Body of pancreas (tissue), 4 donors: ENCODE measurements at regions not wholly inside any gene's neighbourhood (a gene's known extent, or its start where the extent isn't known, plus 50 kb on each side); places are given as distances from the start of the nearest gene placed in this dataset.

Experiments
- ATAC-seq: fragments of 150-250 bp; one replicate; pipeline ENCODE4 v1.9.1; 2016
- DNase-seq, 4 donors: peaks; one replicate each; pipeline ENCODE4 v3.0.0-alpha.2; 2019
- H3K27ac ChIP-seq, 4 donors: fragments of 200-600 bp; sonication (generic); 1 replicate in 3 of 4; 2 replicates in 1 of 4; pipeline versions ENCODE4 v1.5.1 to v1.6.1; 2016 to 2019; ENCODE audit warnings: mild to moderate bottlenecking in 1 of 4, mixed read lengths in 1 of 4, moderate library complexity in 1 of 4
- H3K27me3 ChIP-seq, 2 donors: fragments of 200-600 bp; sonication (generic); one replicate each; pipeline ENCODE4 v1.6.0; 2016; ENCODE audit warnings: mild to moderate bottlenecking in 1 of 2
- H3K36me3 ChIP-seq, 2 donors: fragments of 200-600 bp; sonication (generic); replicated peaks in 1 of 2; 2 replicates each; pipeline ENCODE4 v1.5.1; 2016; ENCODE audit warnings: low read depth in 2 of 2; ENCODE audit not compliant: insufficient read depth in 1 of 2
- H3K4me1 ChIP-seq: fragments of 200-600 bp; sonication (generic); one replicate; pipeline ENCODE4 v1.6.0; 2016
- H3K4me3 ChIP-seq, 2 donors: fragments of 200-600 bp; sonication (generic); 1 replicate in 1 of 2; 2 replicates in 1 of 2; pipeline ENCODE4 v1.5.1; 2016 to 2019
- H3K9me3 ChIP-seq, 3 donors: fragments of 200-600 bp; sonication (generic); 1 replicate in 2 of 3; 2 replicates in 1 of 3; pipeline ENCODE4 v1.5.1; 2016
- CTCF ChIP-seq, 7 experiments: fragments of 450-650 bp in 4 of 7; fragments of 200-600 bp in 3 of 7; sonication (generic) in 3 of 7; IDR thresholded peaks; one replicate each; pipeline ENCODE4 v1.5.1; 2016 to 2019; ENCODE audit warnings: antibody characterized with exemption in 7 of 7
- POLR2A ChIP-seq, 3 donors: fragments of 450-650 bp; IDR thresholded peaks; one replicate each; pipeline ENCODE4 v1.6.1; 2016; ENCODE audit warnings: antibody characterized with exemption in 3 of 3, mild to moderate bottlenecking in 2 of 3
- WGBS, 2 donors: methylation state at CpG; one replicate each; pipeline ENCODE4 v1.1.5; 2017; 5-methylcytosine and 5-hydroxymethylcytosine counted together
- intact Hi-C: fragments of 100-400 bp; cut with DNase I; formaldehyde crosslinking; loops from one replicate; pipeline ENCODE4 v1.15.1; 2023

- intact Hi-C loops, result no loop called here
- TF ChIP-seq CTCF (IDR thresholded peaks at IDR 0.05) (no peak), POLR2A (IDR thresholded peaks at IDR 0.05) (no peak)
- no peak for ATAC-seq
- H3K4me1 ChIP-seq, result no peaks in the 10 kb centered on the region
- H3K4me3 ChIP-seq, result no peak overlapping the region
- no peaks in the 10 kb centered on the region for H3K9me3 ChIP-seq
- 33 to 44% methylated on average over 7 of the region's 7 CpGs for WGBS, 2 donors
- H3K36me3 ChIP-seq, result no peaks in the 10 kb centered on the region
- H3K27me3 ChIP-seq, result no peaks in the 10 kb centered on the region
- H3K27ac ChIP-seq, result no peak overlapping the region
- no peak for DNase-seq
Observed at GRCh38 chr22:48257685-48258055, 1495.2 kb downstream of the TBC1D22A start.

GRCh38 chr22:48256776-48257684, 1494.6 kb downstream of the TBC1D22A start:
- H3K4me1 ChIP-seq, result no peaks in the 10 kb centered on the region
- no peak overlapping the region for H3K27ac ChIP-seq
- 61 to 68% methylated on average over 16 to 21 of the region's 21 CpGs for WGBS, 2 donors
- H3K9me3 ChIP-seq, result no peaks in the 10 kb centered on the region
- ATAC-seq (no peak), DNase-seq (no peak)
- no peak for TF ChIP-seq CTCF (IDR thresholded peaks at IDR 0.05)
- no peak for TF ChIP-seq POLR2A (IDR thresholded peaks at IDR 0.05)
- no peaks in the 10 kb centered on the region for H3K36me3 ChIP-seq
- no peaks in the 10 kb centered on the region for H3K27me3 ChIP-seq
- intact Hi-C loops, result no loop called here
- no peak overlapping the region for H3K4me3 ChIP-seq

GRCh38 chr22:48256041-48256739, 1493.7 kb downstream of the TBC1D22A start:
- 29 to 41% methylated on average over 15 to 17 of the region's 17 CpGs for WGBS, 2 donors
- H3K4me1 ChIP-seq, result no peaks in the 10 kb centered on the region
- TF ChIP-seq CTCF (IDR thresholded peaks at IDR 0.05) (no peak), POLR2A (IDR thresholded peaks at IDR 0.05) (no peak)
- no peak overlapping the region for H3K4me3 ChIP-seq
- H3K9me3 ChIP-seq, result no peaks in the 10 kb centered on the region
- no peaks in the 10 kb centered on the region for H3K36me3 ChIP-seq
- no peak overlapping the region for H3K27ac ChIP-seq
- no peak for ATAC-seq
- H3K27me3 ChIP-seq, result no peaks in the 10 kb centered on the region
- DNase-seq, result no peak
- intact Hi-C loops, result no loop called here

- H3K4me1 ChIP-seq, result no peaks in the 10 kb centered on the region
- H3K36me3 ChIP-seq, result no peaks in the 10 kb centered on the region
- DNase-seq, result no peak
- intact Hi-C loops, result no loop called here
- no peak for ATAC-seq
- TF ChIP-seq POLR2A (IDR thresholded peaks at IDR 0.05) (no peak), CTCF (IDR thresholded peaks at IDR 0.05) (no peak)
- no peaks in the 10 kb centered on the region for H3K27me3 ChIP-seq
- no peaks in the 10 kb centered on the region for H3K9me3 ChIP-seq
- WGBS, 2 donors, result 7 to 13% methylated on average over 13 of the region's 13 CpGs
- no peak overlapping the region for H3K4me3 ChIP-seq
- H3K27ac ChIP-seq, result no peak overlapping the region
Observed at GRCh38 chr22:48254311-48254873, 1491.9 kb downstream of the TBC1D22A start.
